Stomach (tissue), 8 donors: ENCODE measurements at regions not wholly inside any gene's neighbourhood (a gene's known extent, or its start where the extent isn't known, plus 50 kb on each side); places are given as distances from the start of the nearest gene placed in this dataset.

Experiments used
- DNase-seq, 2 donors: peaks; one replicate each; pipeline versions ENCODE4 v3.0.0 to v3.0.0-alpha.2; 2013 to 2019
- H3K27ac ChIP-seq, 5 donors: fragments of 200-600 bp in 4 of 5; sonication (generic) in 4 of 5; one replicate each; pipeline ENCODE4 v1.5.1; 2013 to 2019; ENCODE audit warnings: mild to moderate bottlenecking in 1 of 5, moderate library complexity in 1 of 5
- H3K27me3 ChIP-seq, 3 donors: fragments of 200-600 bp; sonication (generic); one replicate each; pipeline ENCODE4 v1.5.1; 2017 to 2019; ENCODE audit warnings: mixed run types in 1 of 3
- H3K36me3 ChIP-seq, 4 donors: fragments of 200-600 bp; sonication (generic); 1 replicate in 3 of 4; 2 replicates in 1 of 4; pipeline ENCODE4 v1.5.1; 2016 to 2019
- H3K4me1 ChIP-seq, 4 donors: fragments of 200-600 bp; sonication (generic); one replicate each; pipeline ENCODE4 v1.5.1; 2016 to 2019
- H3K4me3 ChIP-seq, 4 donors: fragments of 200-600 bp; sonication (generic) in 3 of 4; one replicate each; pipeline ENCODE4 v1.5.1; 2016 to 2019; ENCODE audit warnings: mild to moderate bottlenecking in 1 of 4
- H3K9me3 ChIP-seq, 4 donors: fragments of 200-600 bp; sonication (generic); one replicate each; pipeline ENCODE4 v1.5.1; 2016 to 2019
- CTCF ChIP-seq, 7 experiments: fragments of 450-650 bp in 4 of 7; fragments of 200-600 bp in 3 of 7; sonication (generic) in 3 of 7; IDR thresholded peaks; one replicate each; pipeline ENCODE4 v1.5.1; 2016 to 2019; ENCODE audit warnings: antibody characterized with exemption in 7 of 7, control low read depth in 2 of 7, mild to moderate bottlenecking in 1 of 7
- EP300 ChIP-seq: sonication (generic); formaldehyde crosslinking; IDR thresholded peaks from one replicate; pipeline ENCODE4 v1.6.1; 2017; ENCODE audit warnings: antibody characterized with exemption
- POLR2A ChIP-seq, 4 donors: fragments of 450-650 bp; IDR thresholded peaks; one replicate each; pipeline ENCODE4 v1.6.1; 2016; ENCODE audit warnings: antibody characterized with exemption in 4 of 4, control low read depth in 2 of 4, mild to moderate bottlenecking in 1 of 4, moderate library complexity in 1 of 4
- POLR2AphosphoS5 ChIP-seq, 3 donors: sonication (generic); formaldehyde crosslinking; IDR thresholded peaks; one replicate each; pipeline ENCODE4 v1.6.1; 2016; ENCODE audit warnings: antibody characterized with exemption in 3 of 3
- WGBS, 5 donors: extraction: QIAGEN DNeasy Blood & Tissue Kit in 3 of 5; methylation state at CpG; one replicate each; pipeline versions ENCODE4 v1.1.5 to v1.1.7; 2013 to 2018; 5-methylcytosine and 5-hydroxymethylcytosine counted together
- intact Hi-C: fragments of 100-400 bp; cut with DNase I; formaldehyde crosslinking; loops from one replicate; pipeline ENCODE4 v1.15.1; 2023; ENCODE audit warnings: low total_unique reads
- donor health status: healthy with polysubstance abuse.
- donor health status: Bipolar disorder and iron deficiency.
- donor health status: healthy.

GRCh38 chr7:17472939-17473338 lies 174.5 kb downstream of the AHR start:
- no peak overlapping the region for H3K4me3 ChIP-seq
- intact Hi-C loops, result no loop called here
- no peaks in the 10 kb centered on the region for H3K9me3 ChIP-seq
- H3K27ac ChIP-seq, result no peak overlapping the region
- no peaks in the 10 kb centered on the region for H3K36me3 ChIP-seq
- no peaks in the 10 kb centered on the region for H3K4me1 ChIP-seq
- 88 to 100% (median 96%) methylated on average over 2 of the region's 2 CpGs for WGBS, 5 donors
- no peaks in the 10 kb centered on the region for H3K27me3 ChIP-seq
- DNase-seq, result no peak
- TF ChIP-seq POLR2A (IDR thresholded peaks at IDR 0.05) (no peak), CTCF (IDR thresholded peaks at IDR 0.05) (no peak), EP300 (no peak), POLR2AphosphoS5 (IDR thresholded peaks at IDR 0.05) (no peak)

- Histone ChIP-seq H3K4me3 (no peak overlapping the region), H3K4me1 (no peaks in the 10 kb centered on the region), H3K36me3 (no peaks in the 10 kb centered on the region), H3K27me3 (no peaks in the 10 kb centered on the region), H3K9me3 (no peaks in the 10 kb centered on the region), H3K27ac (no peak overlapping the region)
- no peak for DNase-seq
- intact Hi-C loops, result no loop called here
- TF ChIP-seq POLR2AphosphoS5 (IDR thresholded peaks at IDR 0.05) (no peak), EP300 (no peak)
- 89 to 92% (median 90%) methylated on average over 13 of the region's 13 CpGs for WGBS, 5 donors
Measured at GRCh38 chr7:17474724-17475344, 176.4 kb downstream of the AHR start.

GRCh38 chr7:17477182-17477581 lies 178.7 kb downstream of the AHR start:
- DNase-seq, result no peak
- Histone ChIP-seq H3K9me3 (no peaks in the 10 kb centered on the region), H3K4me3 (no peak overlapping the region), H3K27ac (no peak overlapping the region), H3K27me3 (no peaks in the 10 kb centered on the region), H3K36me3 (no peaks in the 10 kb centered on the region), H3K4me1 (no peaks in the 10 kb centered on the region)
- no peak for TF ChIP-seq CTCF (IDR thresholded peaks at IDR 0.05)
- TF ChIP-seq EP300, result no peak
- TF ChIP-seq POLR2AphosphoS5 (IDR thresholded peaks at IDR 0.05), result no peak
- TF ChIP-seq POLR2A (IDR thresholded peaks at IDR 0.05), result no peak
- intact Hi-C loops, result no loop called here
- WGBS, 5 donors, result 80 to 97% (median 91%) methylated on average over 2 of the region's 2 CpGs

- Histone ChIP-seq H3K27me3 (no peaks in the 10 kb centered on the region), H3K27ac (no peak overlapping the region), H3K9me3 (no peaks in the 10 kb centered on the region), H3K4me1 (no peaks in the 10 kb centered on the region), H3K36me3 (no peaks in the 10 kb centered on the region), H3K4me3 (no peak overlapping the region)
- TF ChIP-seq CTCF (IDR thresholded peaks at IDR 0.05) (no peak), POLR2AphosphoS5 (IDR thresholded peaks at IDR 0.05) (no peak)
- intact Hi-C loops, result no loop called here
- DNase-seq, result no peak
- 90 to 97% (median 94%) methylated on average over 2 of the region's 2 CpGs for WGBS, 5 donors
Measured at GRCh38 chr7:17481118-17481517, 182.7 kb downstream of the AHR start.

- DNase-seq, result no peak
- 88 to 97% (median 96%) methylated on average over 1 of the region's 1 CpG for WGBS, 5 donors
- H3K27me3 ChIP-seq, result no peaks in the 10 kb centered on the region
- no peaks in the 10 kb centered on the region for H3K9me3 ChIP-seq
- H3K4me3 ChIP-seq, result no peak overlapping the region
- H3K27ac ChIP-seq, result no peak overlapping the region
- intact Hi-C loops, result no loop called here
- H3K36me3 ChIP-seq, result no peaks in the 10 kb centered on the region
- no peaks in the 10 kb centered on the region for H3K4me1 ChIP-seq
- TF ChIP-seq EP300, result no peak
- no peak for TF ChIP-seq POLR2AphosphoS5 (IDR thresholded peaks at IDR 0.05)
- TF ChIP-seq CTCF (IDR thresholded peaks at IDR 0.05), result no peak
- no peak for TF ChIP-seq POLR2A (IDR thresholded peaks at IDR 0.05)
Measured at GRCh38 chr7:17485368-17485767, 186.9 kb downstream of the AHR start.
